ENCODE measurements at regions not wholly inside any gene's neighbourhood (a gene's known extent, or its start where the extent isn't known, plus 50 kb on each side); places are given as distances from the start of the nearest gene placed in this dataset.

DNA sequence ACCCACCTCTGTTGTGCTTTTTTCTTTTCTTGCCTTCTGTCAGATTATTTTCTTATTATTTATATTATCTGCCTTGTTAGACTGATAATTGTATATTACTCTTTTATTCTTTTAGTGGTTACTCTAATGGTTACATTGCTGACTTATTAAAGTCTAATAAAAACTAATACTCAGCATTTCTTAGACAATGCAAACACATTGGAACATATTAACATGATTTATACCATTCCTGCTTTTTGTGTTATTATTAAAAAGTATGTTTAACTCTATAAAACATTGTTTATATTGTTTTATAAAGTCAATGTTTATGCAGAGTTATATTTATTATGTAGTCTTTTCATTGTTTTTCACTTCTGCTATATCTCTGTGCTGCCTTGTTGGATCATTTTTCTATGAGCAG, 68.0 kb upstream of the CACNA2D1 start:
- Histone ChIP-seq H2AFZ (ENCODE audit: low read depth, low read length, severe bottlenecking) (no peak overlapping the region), H3K27ac (ENCODE audit: low read depth, low read length) (no peak overlapping the region), H3F3A (ENCODE audit: insufficient read depth) (no peaks in the 10 kb centered on the region), H3K4me2 (ENCODE audit: low read depth, low read length, poor library complexity, severe bottlenecking) (no peak overlapping the region), H3K9ac (ENCODE audit: low read length) (no peak overlapping the region), H3K4me3 (ENCODE audit: insufficient read depth, low read length, poor library complexity, severe bottlenecking) (no peak overlapping the region), H3K79me2 (ENCODE audit: insufficient read depth, low read length) (no peaks in the 10 kb centered on the region), H3K27me3 (ENCODE audit: low read length) (no peaks in the 10 kb centered on the region), H3K9me3 (ENCODE audit: insufficient read depth, low read length) (no peaks in the 10 kb centered on the region), H4K20me1 (ENCODE audit: low read depth, low read length) (no peaks in the 10 kb centered on the region), H3K36me3 (ENCODE audit: low read length) (no peaks in the 10 kb centered on the region), H3K9me2 (replicated peaks; ENCODE audit: insufficient read depth, low read length) (no peaks in the 10 kb centered on the region)
- TF ChIP-seq, protein P1, sequence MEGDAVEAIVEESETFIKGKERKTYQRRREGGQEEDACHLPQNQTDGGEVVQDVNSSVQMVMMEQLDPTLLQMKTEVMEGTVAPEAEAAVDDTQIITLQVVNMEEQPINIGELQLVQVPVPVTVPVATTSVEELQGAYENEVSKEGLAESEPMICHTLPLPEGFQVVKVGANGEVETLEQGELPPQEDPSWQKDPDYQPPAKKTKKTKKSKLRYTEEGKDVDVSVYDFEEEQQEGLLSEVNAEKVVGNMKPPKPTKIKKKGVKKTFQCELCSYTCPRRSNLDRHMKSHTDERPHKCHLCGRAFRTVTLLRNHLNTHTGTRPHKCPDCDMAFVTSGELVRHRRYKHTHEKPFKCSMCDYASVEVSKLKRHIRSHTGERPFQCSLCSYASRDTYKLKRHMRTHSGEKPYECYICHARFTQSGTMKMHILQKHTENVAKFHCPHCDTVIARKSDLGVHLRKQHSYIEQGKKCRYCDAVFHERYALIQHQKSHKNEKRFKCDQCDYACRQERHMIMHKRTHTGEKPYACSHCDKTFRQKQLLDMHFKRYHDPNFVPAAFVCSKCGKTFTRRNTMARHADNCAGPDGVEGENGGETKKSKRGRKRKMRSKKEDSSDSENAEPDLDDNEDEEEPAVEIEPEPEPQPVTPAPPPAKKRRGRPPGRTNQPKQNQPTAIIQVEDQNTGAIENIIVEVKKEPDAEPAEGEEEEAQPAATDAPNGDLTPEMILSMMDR (IDR thresholded peaks at IDR 0.05; ENCODE audit: insufficient read depth, low read length, poor library complexity, severe bottlenecking) = no peak
- TF ChIP-seq EZH2phosphoT487 (conservative IDR thresholded peaks at IDR 0.05; ENCODE audit: low read length) = no peak

DNA sequence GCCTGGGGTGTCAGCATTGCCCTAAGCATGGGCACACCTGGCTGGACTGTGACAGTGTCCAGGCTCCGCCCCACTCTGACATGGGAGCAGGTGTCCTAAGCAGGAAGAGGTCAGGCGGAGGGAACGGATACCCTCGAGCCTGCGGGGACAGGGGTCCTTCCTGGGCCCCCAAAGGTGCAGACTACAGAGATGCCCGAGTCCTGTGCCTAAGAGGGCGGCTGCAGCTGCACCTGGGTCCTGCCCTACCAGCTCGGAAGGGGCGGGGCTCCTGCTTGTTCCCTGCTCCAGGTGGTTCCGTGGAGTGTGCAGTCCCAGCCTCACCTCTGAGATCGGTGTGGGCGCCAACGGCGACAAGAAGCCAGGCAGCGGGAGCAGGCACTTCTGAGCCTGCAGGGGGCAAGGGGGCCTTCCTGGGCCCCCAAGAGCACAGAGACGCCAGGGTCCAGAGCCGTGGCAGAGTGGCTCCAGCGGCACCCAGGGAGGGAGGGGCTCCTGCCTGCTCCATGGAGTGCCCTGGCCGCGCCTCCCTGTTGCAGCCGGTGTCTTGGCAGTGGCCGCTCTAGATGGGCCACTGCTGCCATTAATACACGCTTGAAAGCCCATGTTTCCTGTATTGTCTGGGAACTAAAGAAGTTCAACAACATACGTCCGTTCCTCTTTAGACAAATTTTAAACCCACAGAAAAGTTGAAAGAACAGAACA, 64.5 kb upstream of the CACNA2D1 start:
- Histone ChIP-seq H3K4me2 (ENCODE audit: low read depth, low read length, poor library complexity, severe bottlenecking) (no peak overlapping the region), H4K20me1 (ENCODE audit: low read depth, low read length) (no peaks in the 10 kb centered on the region), H3K9me2 (replicated peaks; ENCODE audit: insufficient read depth, low read length) (no peaks in the 10 kb centered on the region), H3K9me3 (ENCODE audit: insufficient read depth, low read length) (no peaks in the 10 kb centered on the region), H3K79me2 (ENCODE audit: insufficient read depth, low read length) (no peaks in the 10 kb centered on the region), H3F3A (ENCODE audit: insufficient read depth) (no peaks in the 10 kb centered on the region), H3K27me3 (ENCODE audit: low read length) (no peaks in the 10 kb centered on the region), H3K4me3 (ENCODE audit: insufficient read depth, low read length, poor library complexity, severe bottlenecking) (no peak overlapping the region), H2AFZ (ENCODE audit: low read depth, low read length, severe bottlenecking) (no peak overlapping the region), H3K9ac (ENCODE audit: low read length) (no peak overlapping the region), H3K36me3 (ENCODE audit: low read length) (no peaks in the 10 kb centered on the region), H3K27ac (ENCODE audit: low read depth, low read length) (no peak overlapping the region)
- TF ChIP-seq EZH2phosphoT487 (conservative IDR thresholded peaks at IDR 0.05; ENCODE audit: low read length) = no peak
- TF ChIP-seq, protein P1 (IDR thresholded peaks at IDR 0.05; ENCODE audit: insufficient read depth, low read length, poor library complexity, severe bottlenecking) = no peak

DNA sequence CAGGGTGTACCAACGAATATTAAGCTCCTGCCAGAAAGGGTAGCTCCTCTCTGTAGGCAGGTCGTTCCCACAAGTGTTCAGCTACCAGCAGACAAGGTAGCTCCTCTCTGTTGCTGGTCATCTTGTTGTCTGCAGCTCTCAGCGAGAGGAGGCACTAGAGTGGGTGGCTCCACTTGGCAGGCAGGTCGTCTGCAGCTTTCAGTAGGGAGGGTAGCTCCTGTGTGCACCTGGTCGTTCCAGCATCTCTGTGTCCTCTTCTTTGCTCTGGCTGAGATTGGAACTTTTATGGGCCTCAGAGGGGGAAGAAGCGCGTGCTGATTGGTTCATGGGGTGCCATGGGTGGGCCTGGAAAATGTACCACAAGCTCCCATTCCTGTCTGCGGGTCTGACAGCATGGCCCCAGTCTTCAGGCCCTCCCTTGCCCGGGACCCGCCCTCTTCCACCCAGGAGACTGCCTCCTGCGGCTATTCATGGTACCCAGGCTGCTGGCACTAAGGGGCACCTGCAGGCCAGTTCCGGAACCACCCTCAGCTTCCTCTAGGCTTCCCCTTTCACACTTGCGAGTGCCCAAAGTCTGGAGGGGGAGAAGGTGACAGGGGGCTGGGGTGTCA, 63.9 kb upstream of the CACNA2D1 start:
- Histone ChIP-seq H4K20me1 (ENCODE audit: low read depth, low read length) (no peaks in the 10 kb centered on the region), H3K4me2 (ENCODE audit: low read depth, low read length, poor library complexity, severe bottlenecking) (no peak overlapping the region), H3K9me2 (replicated peaks; ENCODE audit: insufficient read depth, low read length) (no peaks in the 10 kb centered on the region), H3F3A (ENCODE audit: insufficient read depth) (no peaks in the 10 kb centered on the region), H2AFZ (ENCODE audit: low read depth, low read length, severe bottlenecking) (no peak overlapping the region), H3K36me3 (ENCODE audit: low read length) (no peaks in the 10 kb centered on the region), H3K9me3 (ENCODE audit: insufficient read depth, low read length) (no peaks in the 10 kb centered on the region), H3K27ac (ENCODE audit: low read depth, low read length) (no peak overlapping the region), H3K79me2 (ENCODE audit: insufficient read depth, low read length) (no peaks in the 10 kb centered on the region), H3K27me3 (ENCODE audit: low read length) (no peaks in the 10 kb centered on the region), H3K9ac (ENCODE audit: low read length) (no peak overlapping the region), H3K4me3 (ENCODE audit: insufficient read depth, low read length, poor library complexity, severe bottlenecking) (no peak overlapping the region)
- no peak for TF ChIP-seq EZH2phosphoT487 (conservative IDR thresholded peaks at IDR 0.05; ENCODE audit: low read length)
- TF ChIP-seq, protein P1 (IDR thresholded peaks at IDR 0.05; ENCODE audit: insufficient read depth, low read length, poor library complexity, severe bottlenecking) = no peak
